HG02759 (cell line): ENCODE measurements at regions not wholly inside any gene's neighbourhood (a gene's known extent, or its start where the extent isn't known, plus 50 kb on each side); places are given as distances from the start of the nearest gene placed in this dataset.
"Not testable (repeated sequence)": the region's sequence is repeated elsewhere in the genome, so short reads cannot be mapped to it uniquely, and the experiment has no call there.

Source experiments
- ATAC-seq: cut with Tn5 transposase; IDR thresholded peaks from one replicate; pipeline ENCODE4 v1.9.1; 2021; ENCODE audit warnings: mild to moderate bottlenecking, moderate library complexity; ENCODE audit not compliant: unreplicated experiment

DNA sequence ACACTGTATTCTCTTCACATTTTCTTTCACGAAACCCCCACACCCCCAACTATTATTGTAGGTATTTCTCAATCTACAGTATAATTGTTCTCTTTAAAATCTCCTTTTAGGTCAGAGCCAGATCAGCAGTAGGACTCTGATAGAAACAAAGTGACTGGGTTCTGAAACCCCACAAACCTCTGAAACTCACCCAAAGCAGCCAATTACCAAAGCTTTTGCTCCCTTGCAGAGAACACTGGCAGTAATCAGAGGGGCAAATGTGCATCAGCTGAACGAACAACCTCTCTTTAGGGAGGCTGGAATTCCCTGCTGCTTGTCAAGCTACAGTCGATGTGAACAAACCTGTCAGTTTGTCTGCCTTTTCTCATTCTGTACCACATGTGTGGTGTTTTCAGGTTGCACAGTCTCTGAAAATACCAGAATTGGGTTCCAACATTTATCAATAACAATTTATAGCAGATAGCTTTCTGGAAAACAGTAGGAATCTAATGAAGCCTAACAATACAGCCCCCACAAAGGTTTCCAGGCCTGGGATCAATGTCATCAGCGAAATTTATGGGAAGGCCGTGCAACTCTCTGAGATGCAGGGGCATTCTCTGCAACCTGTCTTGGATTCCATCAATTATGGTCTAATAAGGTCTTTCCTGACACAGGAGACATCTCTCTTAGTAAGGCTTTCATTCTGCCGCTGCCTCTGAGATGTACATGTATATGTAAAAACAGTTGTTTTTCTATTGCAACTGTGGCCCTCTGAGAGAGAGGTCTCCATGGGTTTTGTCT is 395.9 kb downstream of the GPAT3 start:
- ATAC-seq: no peak

DNA sequence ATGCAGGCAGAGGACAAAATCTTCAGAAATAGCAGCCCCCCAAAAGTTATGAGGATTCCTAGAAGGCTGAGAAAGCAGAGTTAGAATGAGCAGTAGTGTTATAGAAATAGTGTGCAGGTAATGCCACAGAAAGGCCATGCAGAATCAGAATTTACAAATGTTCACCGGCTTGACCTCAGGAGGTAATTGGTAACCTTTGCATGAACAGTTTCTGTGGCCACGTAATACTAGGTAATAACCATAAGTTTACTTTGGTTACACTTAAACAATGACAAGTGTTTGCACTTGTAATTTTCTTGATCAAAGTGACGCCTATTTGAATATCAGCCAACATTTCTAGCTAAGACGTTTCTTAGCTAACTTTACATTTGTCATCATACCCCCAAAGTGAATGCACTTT is 393.6 kb downstream of the GPAT3 start:
- ATAC-seq: no peak

DNA sequence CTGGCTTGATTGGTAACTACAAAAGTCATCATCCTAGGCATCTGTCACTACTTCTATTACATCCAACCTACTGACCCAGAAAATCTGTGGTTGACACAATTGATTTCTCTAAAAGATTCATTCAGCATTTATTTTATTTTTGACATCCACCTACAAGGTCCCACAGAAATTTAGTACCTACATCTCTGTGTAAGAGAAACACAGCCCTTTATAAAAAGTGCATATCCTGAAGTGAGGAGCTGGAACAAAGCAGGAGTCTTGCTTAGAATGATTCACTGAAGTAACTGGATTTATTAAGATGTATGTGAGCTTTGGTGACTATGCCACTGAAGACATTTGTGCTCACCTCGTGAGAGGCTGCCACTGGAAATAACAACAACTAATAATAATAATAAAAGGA is 391.0 kb downstream of the GPAT3 start:
- ATAC-seq: no peak

DNA sequence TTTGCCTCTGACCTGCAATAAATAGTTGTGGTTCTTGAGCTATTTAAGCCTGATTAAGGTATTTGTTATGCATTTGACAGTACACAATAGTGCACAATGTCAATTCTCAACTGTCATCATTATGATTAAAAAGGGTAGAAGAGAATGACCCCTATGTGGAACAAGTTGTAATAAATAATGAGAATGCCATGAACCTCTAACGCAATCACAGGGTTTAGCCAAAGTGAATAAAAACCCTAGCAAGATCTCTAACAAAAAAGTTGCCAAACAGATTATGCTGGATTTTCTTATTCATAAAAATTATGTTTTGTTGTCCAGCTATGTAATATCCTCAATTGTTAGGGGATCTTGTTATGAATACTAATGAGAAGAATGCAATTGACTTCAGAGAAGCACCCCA is 387.4 kb downstream of the GPAT3 start:
- ATAC-seq: no peak

DNA sequence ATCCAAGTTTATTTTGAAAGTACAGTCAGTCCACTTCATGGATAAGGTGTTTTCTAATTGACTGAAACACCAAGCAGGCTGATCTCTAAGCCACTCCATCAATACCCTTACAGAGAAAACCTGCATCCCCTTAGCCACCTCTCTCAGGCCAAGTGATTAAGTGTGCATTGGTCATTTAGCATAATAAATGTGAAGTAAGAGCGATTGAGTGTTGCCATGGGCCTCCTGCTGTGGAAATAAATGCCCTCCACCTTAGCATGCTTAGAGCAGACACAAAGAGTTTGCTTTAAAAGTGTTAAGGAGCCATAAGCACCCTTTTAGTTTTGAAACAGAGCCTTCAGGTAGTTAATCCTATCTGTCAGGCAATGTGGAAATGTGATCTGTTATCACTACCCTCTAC is 386.5 kb downstream of the GPAT3 start:
- no peak for ATAC-seq

DNA sequence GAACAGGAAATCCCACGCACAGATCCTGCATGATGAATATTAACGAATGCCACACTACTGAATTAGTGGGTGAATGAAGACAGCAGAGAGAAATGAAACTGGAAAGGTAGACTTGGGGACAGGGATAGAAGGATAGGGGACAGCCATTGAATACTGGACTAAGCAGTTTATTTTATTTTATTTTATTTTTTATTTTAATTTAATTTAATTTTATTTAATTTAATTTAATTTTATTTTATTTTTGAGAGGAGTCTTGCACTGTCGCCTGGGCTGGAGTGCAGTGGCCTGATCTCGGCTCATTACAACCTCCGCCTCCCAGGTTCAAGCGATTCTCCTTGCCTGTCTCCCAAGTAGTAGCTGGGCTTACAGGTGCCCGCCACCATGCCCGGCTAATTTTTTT is 385.2 kb downstream of the GPAT3 start:
- no peak for ATAC-seq

DNA sequence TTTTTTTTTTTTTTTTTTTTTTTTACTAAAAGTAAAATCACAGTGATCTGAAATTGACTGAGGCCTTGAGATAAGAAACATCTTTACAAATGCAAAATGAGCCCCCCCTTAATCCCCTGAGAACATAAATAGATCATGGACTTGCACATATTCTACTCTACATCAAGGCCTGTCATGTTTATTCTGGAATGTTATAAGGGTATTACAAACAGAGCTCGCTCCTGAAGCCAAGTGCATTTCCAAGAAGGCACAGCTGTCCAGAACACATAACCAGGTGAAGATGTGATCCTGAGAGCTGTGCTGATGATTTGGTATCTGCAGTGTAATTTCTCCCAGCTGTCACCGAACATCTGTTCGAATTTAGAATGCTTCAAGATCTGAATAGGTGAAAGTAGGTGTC is 384.5 kb downstream of the GPAT3 start:
- ATAC-seq: no peak

DNA sequence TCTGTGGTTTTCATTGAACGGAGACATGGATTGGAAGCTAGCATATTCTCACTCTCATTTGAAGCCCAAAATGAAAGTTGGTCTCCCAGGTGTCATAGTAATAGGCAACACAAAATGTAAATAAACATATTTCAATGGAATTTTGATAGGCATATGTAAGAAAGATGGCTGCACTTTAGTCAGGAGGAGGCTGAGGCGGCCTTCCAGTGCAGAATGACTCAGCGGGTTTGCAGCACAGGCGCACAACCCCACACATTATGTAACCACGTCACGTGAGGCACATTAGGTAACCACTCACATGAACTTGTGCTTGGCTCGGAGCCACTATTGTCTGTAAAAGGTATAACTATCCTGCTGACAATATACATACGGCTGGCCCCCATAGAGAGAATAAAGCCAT is 381.7 kb downstream of the GPAT3 start:
- ATAC-seq: no peak

DNA sequence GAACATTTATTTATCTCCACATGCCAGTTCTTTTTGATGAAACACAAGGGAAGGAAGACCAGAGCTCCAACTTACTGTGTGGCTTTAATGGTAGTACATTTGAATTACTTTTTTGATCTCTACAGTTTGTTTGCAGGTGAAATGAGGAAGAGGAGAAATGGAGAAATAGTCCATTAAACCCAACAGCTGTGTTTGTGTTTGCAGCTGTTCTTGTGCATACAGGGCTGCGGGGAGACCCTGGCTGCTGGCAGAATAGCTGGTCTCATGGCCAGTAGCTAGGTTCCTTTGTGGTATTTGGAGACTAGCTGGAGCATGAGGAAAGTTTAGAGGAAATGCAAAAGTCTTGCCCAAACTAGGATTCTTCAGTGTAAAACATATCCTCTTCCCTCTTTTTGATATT is 374.8 kb downstream of the GPAT3 start:
- ATAC-seq: no peak

DNA sequence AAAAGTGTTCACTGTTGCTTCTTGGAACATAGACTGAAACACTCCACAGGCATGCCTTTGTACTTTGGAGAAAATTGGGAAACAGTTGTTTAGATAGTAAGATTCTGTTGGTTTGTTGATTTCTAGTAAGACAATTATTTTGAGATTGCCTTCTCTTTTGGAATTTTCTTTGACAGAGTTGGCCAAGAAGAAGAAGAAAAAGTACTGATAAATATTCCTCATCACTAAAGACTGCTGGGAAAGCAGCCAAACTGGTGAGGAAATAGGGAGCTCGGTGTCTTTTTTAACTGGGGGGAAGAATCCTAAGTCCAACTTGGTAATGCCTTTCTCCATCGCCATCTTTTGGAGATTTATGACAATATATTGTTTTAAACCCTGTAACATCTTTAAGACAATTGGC is 370.7 kb downstream of the GPAT3 start:
- no peak for ATAC-seq

DNA sequence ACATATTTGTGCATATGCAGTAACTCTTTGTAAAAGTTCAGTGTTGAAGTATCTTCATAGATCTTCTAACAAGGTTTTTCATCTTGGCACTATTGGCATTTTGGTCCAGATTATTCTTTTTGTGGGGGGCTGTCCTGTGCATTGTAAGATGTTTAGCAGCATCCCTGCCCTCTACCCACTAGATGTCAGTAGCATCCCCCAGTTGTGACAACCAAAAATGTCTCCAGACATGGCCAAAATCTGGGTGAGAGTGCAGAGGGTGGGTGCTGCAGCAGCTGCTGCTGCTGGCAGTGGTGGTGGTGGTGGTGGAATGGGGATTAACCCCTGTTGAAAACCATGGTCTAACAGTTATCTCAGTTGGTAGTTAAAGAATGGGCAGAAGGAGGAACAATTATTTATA is 370.0 kb downstream of the GPAT3 start:
- ATAC-seq: no peak

DNA sequence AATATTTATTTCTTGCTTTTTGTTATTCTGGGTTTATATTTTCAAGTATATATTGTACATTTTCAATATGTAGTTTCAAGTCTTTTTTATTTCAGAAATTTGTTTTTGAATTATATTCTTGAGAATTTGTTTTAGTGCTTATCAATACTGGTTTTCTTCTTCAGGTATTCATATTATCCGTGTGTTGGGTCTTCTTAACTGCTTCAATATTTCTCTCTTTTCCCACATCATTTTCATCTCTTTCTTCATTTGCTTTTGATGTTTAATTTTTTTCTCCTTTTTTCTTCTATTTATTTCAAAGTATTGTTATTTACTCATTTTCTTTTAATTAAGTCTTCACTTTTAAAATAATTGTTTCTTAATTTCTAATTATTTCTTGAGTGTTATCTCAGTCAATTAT is 367.8 kb downstream of the GPAT3 start:
- ATAC-seq: not testable (repeated sequence)

DNA sequence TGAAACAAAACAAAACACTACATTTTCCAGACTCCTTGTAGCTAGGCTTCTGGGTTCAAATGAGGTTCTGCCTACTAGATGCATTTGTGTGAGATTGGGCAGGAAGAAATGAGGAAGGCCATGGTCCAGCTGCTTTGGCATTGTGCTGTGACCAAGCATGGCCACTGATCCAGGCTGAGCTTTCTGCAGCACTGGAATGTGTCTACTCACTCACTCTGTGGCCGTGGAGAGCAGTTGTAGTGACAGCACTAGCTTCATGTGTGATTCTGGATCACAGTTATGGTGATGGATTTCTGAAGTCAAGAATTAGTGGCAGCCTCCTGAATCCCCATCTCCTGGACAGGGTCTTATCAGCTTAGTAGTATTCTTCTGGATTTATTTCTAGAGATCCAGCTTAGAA is 358.9 kb downstream of the GPAT3 start:
- no peak for ATAC-seq

DNA sequence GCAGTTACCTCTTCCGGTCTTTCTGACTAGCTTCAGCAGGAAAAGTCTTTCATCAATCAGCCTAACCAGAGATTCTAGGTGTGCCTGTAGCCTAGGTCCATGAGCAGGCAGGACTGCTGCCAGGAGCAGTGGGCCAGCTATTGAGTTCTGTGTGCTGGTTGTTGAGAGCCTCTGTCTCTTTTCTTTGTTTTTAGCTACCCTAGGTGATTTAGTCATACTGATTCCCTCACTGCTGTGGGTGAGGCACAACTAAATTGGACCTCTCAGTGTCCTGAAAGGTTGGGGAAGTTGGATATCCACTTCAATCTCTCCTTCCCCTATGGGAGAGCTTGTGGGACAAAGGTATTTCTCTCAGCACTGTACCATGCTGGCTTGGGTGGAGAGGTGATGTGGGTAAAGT is 354.9 kb downstream of the GPAT3 start:
- no peak for ATAC-seq

DNA sequence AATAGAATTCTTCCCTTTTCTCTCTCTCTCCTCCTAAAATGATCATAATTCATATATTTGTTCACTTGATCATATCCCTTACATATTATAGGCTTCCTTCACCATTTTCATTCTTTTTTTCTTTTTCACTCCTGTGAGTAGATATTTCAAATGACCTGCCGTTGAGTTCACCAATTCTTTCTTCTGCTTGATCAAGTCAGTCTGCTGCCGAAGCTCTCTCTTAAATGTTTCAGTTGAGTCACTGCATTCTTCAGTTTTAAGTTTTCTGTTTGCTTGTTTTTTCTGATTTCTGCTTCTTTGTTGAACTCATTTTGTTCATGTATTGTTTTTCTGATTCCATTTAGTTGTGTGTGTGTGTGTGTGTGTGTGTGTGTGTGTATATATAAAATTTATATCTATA is 354.3 kb downstream of the GPAT3 start:
- ATAC-seq: no peak

DNA sequence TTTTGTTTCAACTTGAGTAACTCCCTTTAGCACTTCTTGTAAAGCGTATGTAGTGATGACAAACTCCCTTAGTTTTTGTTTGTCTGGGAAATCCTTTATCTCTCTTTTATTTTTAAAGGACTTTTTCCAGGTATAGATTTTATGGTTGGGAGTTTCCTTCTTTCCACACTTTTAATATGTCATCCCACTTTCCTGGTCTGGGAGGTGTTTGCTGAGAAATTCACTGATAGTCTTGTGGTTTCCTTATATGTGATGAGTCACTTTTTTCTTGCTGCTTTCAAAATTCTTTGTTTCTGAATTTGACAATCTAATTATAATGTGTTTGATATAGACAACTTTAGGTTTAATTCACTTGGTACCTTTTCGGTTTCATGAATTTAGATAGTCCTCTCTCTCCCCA is 353.9 kb downstream of the GPAT3 start:
- ATAC-seq: no peak

DNA sequence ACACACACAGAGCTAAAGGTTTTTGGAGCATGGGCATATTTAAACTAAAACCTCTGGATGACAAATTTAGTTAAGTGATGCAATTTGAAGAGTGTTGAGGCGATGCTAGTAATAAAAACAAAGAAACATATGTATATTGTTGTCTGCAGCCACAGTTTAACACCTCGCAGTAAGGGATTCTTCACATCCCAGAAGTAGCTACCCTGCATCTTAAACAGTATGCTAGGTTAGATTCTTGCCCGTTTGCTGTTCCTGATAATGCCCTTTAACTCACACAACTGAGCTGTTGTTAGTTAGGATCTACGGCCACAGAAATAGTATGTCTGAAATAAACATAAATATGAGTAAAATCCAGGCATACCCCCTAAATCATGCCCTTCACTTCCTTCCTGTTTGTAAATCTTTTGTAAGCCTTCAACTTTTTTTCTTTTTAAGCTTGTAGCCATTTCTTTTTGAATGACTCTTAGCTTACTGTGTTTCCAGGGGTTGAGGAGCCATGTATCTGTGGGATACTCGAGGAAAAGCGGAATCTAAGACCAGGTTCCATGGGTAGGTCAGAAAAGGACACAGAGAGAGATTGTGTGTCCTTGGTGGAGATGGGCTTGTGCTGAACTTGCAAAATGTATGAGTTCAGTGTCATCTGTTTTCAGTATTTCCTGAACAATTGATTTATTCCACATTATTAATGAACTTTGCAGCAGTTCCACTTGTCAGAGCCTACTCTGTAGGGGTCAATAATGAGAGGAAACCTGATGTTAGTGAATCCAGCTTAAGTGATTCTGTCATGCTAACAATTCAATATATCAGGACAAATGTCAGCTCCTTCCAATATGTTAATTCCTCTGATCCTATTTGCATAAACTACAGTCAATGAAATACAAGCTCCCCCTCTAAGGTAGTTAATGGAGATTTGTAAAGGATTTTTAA is 349.6 kb downstream of the GPAT3 start:
- no peak for ATAC-seq

DNA sequence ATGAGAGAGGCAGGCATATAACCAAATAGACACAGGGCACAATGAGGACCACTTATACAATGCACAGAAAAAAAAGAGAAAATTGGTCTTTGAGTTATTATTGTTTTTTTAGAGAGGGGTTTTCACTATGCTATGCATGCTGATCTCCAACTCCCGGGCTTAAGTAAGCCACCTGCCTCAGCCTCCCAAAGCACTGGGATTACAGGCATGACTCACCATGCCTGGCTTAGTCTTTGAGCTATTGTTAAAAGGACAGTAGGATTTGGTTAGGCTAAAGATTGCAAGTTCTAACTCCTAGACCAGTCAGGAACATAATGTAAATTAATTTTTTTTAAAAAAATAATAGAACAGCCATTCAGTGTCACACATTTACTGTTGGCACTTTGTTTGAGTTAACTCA is 340.1 kb downstream of the GPAT3 start:
- no peak for ATAC-seq

DNA sequence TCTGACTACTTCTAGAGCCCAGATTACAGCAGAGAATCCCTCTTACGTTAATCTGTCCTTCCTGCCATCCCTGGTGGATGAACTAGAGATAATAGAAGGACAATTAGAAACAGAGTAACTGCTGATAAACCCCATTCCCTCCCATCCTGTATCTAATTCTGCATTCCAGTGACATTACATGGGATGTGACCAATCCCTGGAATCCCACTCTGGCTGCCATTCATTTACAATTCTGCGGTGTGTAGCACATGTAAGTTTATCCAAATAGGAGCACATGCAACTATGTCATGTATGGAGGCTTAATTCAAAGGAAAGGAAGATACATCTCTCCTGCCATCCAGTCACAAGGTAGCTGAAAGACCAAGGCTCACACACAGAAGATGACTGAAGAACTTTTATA is 339.5 kb downstream of the GPAT3 start:
- no peak for ATAC-seq

DNA sequence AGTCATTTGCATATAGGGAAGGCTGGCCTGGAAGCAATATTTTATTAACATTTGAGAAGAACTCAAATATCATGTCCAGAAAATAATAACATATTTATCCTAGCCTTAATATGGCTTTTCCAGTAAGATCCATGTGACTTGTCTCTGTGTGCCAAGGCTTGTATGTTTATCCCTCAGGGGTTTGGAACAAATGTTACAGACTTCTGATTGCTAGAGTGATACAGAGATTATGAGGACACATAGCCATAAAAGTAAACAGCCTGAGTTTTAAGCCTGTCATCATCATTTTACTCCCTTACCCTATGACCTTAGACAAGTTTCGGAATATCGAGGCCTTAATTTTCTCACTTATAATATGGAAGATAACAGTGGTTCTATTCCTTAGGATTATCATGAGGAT is 338.1 kb downstream of the GPAT3 start:
- no peak for ATAC-seq

DNA sequence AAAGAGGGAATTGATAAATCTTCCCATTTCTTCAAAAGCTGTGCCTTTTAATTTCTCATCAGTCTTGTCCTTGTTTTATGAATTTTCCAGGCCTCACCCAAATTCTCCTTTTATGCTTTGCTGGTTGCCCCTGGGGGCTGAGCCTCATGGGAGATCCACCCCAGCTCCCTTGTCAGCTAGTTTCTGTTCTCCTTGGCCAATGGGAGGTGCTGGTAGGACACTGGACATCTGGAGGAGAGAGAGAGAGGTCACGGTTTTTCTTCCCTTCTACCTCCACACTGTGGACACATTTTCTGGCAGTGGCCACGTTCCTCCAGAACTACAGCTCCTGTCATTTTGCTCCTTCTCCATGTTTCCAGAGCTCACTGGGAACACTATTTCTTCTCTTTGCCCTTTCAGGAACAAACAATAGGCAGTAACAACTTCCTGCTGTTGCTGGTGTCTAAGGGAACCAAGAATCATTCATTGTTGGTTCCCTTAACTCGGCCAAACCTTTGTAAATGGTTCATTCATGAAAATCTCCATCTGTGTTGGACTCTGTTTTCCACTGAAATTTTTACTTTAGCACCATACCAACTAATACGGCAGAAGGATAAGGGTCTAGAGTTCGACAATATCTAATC is 334.5 kb downstream of the GPAT3 start:
- ATAC-seq: no peak
